ENCODE measurements at regions not wholly inside any gene's neighbourhood (a gene's known extent, or its start where the extent isn't known, plus 50 kb on each side); places are given as distances from the start of the nearest gene placed in this dataset.

GRCh38 chr7:113816639-113817038, 102.2 kb downstream of the PPP1R3A start:
- DNase-seq (no peak), ATAC-seq (ENCODE audit: insufficient read depth, low read depth) (no peak)
- Histone ChIP-seq H3K9me3 (ENCODE audit: insufficient read depth, low read length, severe bottlenecking) (no peaks in the 10 kb centered on the region), H4K20me1 (ENCODE audit: insufficient read depth, low read length) (no peaks in the 10 kb centered on the region), H3K27me3 (ENCODE audit: insufficient read depth, low read length, poor library complexity) (peaks cover 3% of the 10 kb centered on the region), H3K4me3 (ENCODE audit: low read depth in 1 of 2, low read length in 2 of 2) (no peak overlapping the region), H3K4me1 (ENCODE audit: insufficient read depth, low read length) (no peaks in the 10 kb centered on the region), H3K79me2 (ENCODE audit: insufficient read depth, low read length) (no peaks in the 10 kb centered on the region), H2AFZ (ENCODE audit: low read depth, low read length) (no peak overlapping the region), H3K36me3 (ENCODE audit: insufficient read depth, low read length) (no peaks in the 10 kb centered on the region), H3K27ac (ENCODE audit: low read length) (no peak overlapping the region), H3K9ac (ENCODE audit: low read depth, low read length) (no peak overlapping the region), H3K4me2 (ENCODE audit: insufficient read depth, low read length) (no peak overlapping the region)
- TF ChIP-seq CTCF (IDR thresholded peaks at IDR 0.05; ENCODE audit: borderline replicate concordance, extremely low read depth, low read length, poor library complexity, severe bottlenecking) (no peak), EZH2 (IDR thresholded peaks at IDR 0.05; ENCODE audit: borderline replicate concordance, low read depth, low read length, severe bottlenecking) (no peak)

DNA sequence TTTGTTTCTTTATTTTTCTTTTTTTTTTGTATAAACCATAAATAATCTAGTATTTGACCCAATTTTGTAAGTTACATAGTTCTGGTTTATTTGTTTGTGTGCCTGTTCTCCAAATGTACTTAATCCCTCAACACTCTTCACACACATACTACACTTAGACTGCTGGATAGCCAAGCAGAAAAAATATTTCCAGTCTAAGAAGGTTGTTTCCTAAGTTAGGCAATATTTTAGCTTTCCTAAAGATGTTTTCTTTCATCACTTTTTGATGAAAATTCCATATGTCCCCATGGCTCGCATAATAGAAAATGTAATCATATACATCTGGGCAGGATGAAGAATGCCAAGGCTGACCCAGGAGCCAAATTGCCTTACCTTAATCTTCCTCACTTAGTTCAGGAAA, 105.3 kb downstream of the PPP1R3A start:
- Histone ChIP-seq H3K27me3 (ENCODE audit: insufficient read depth, low read length, poor library complexity) (peaks cover 3% of the 10 kb centered on the region), H2AFZ (ENCODE audit: low read depth, low read length) (no peak overlapping the region), H3K4me1 (ENCODE audit: insufficient read depth, low read length) (no peaks in the 10 kb centered on the region), H3K4me3 (ENCODE audit: low read depth in 1 of 2, low read length in 2 of 2) (no peak overlapping the region), H3K9ac (ENCODE audit: low read depth, low read length) (no peak overlapping the region), H3K27ac (ENCODE audit: low read length) (no peak overlapping the region), H3K4me2 (ENCODE audit: insufficient read depth, low read length) (no peak overlapping the region), H3K9me3 (ENCODE audit: insufficient read depth, low read length, severe bottlenecking) (no peaks in the 10 kb centered on the region), H3K36me3 (ENCODE audit: insufficient read depth, low read length) (no peaks in the 10 kb centered on the region), H3K79me2 (ENCODE audit: insufficient read depth, low read length) (no peaks in the 10 kb centered on the region), H4K20me1 (ENCODE audit: insufficient read depth, low read length) (no peaks in the 10 kb centered on the region)
- TF ChIP-seq EZH2 (IDR thresholded peaks at IDR 0.05; ENCODE audit: borderline replicate concordance, low read depth, low read length, severe bottlenecking) (no peak), CTCF (IDR thresholded peaks at IDR 0.05; ENCODE audit: borderline replicate concordance, extremely low read depth, low read length, poor library complexity, severe bottlenecking) (no peak)
- ATAC-seq (ENCODE audit: insufficient read depth, low read depth) (no peak), DNase-seq (no peak)

- DNase-seq: no peak
Measured at GRCh38 chr7:113812591-113813255, 106.1 kb downstream of the PPP1R3A start.

More at GRCh38 chr7:113812591-113813255, 106.1 kb downstream of the PPP1R3A start:
- Histone ChIP-seq H3K27me3 (ENCODE audit: insufficient read depth, low read length, poor library complexity) (peaks cover 3% of the 10 kb centered on the region), H3K9me3 (ENCODE audit: insufficient read depth, low read length, severe bottlenecking) (no peaks in the 10 kb centered on the region), H4K20me1 (ENCODE audit: insufficient read depth, low read length) (no peaks in the 10 kb centered on the region), H3K4me2 (ENCODE audit: insufficient read depth, low read length) (no peak overlapping the region), H3K4me3 (ENCODE audit: low read depth in 1 of 2, low read length in 2 of 2) (no peak overlapping the region), H3K36me3 (ENCODE audit: insufficient read depth, low read length) (no peaks in the 10 kb centered on the region), H3K4me1 (ENCODE audit: insufficient read depth, low read length) (no peaks in the 10 kb centered on the region), H3K79me2 (ENCODE audit: insufficient read depth, low read length) (no peaks in the 10 kb centered on the region), H2AFZ (ENCODE audit: low read depth, low read length) (no peak overlapping the region), H3K27ac (ENCODE audit: low read length) (no peak overlapping the region), H3K9ac (ENCODE audit: low read depth, low read length) (no peak overlapping the region)
- TF ChIP-seq EZH2 (IDR thresholded peaks at IDR 0.05; ENCODE audit: borderline replicate concordance, low read depth, low read length, severe bottlenecking) (no peak), CTCF (IDR thresholded peaks at IDR 0.05; ENCODE audit: borderline replicate concordance, extremely low read depth, low read length, poor library complexity, severe bottlenecking) (no peak)
- ATAC-seq (ENCODE audit: insufficient read depth, low read depth): no peak

Measured in DND-41 (cell line).